HCT116 (cell line): ENCODE measurements at regions not wholly inside any gene's neighbourhood (a gene's known extent, or its start where the extent isn't known, plus 50 kb on each side); places are given as distances from the start of the nearest gene placed in this dataset.

ENCODE experiments used
- ATAC-seq: fragments of 200-7000 bp; cut with Tn5 transposase; 2 replicates; pipeline ENCODE4 v1.9.1; 2020; ENCODE audit warnings: mild to moderate bottlenecking, moderate library complexity
- BruUV-seq: library from RNA; stranded (reverse); fragments of 400-500 nt; replicated peaks from 2 replicates; lab custom pipeline; 2021; lab: Mats Ljungman, UMichigan
- CTCF ChIA-PET: fragments of 300-600 bp; sonication (Branson Sonifier 250); formaldehyde crosslinking; loops from one replicate; lab custom pipeline; 2021; ENCODE audit warnings: antibody characterized with exemption; lab: Charles Lee
- POLR2A ChIA-PET: fragments of 300-600, 350-600 bp; sonication (Branson Sonifier 250); formaldehyde crosslinking; loops from one replicate; lab custom pipeline; 2021; ENCODE audit warnings: antibody characterized with exemption; lab: Charles Lee
- RAD21 ChIA-PET, 2 experiments: fragments of 300-600 bp; sonication (Branson Sonifier 250); formaldehyde crosslinking; loops; one replicate each; lab custom pipeline; 2023; ENCODE audit warnings: low total read pairs in 2 of 2; ENCODE audit not compliant: uncharacterized antibody in 2 of 2, unreplicated experiment in 2 of 2, low non-redundant PET in 1 of 2; lab: Charles Lee
- DNase-seq: peaks from one replicate; pipeline ENCODE4 v3.0.0-alpha.2; 2010; ENCODE audit warnings: low read depth, low spot score
- H2AFZ ChIP-seq: fragments of 200-600 bp; shearing (Covaris generic), sonication (generic); 2 replicates; pipeline ENCODE4 v1.6.1; 2017; ENCODE audit warnings: low read depth, mixed run types, mixed read lengths, antibody characterized with exemption, low read length; ENCODE audit not compliant: poor library complexity, severe bottlenecking
- H3K27ac ChIP-seq: 2 replicates; pipeline ENCODE4 v1.5.1; 2012; ENCODE audit warnings: low read depth, low read length
- H3K27me3 ChIP-seq: fragments of 200-600 bp; sonication (generic); 2 replicates; pipeline ENCODE4 v1.6.1; 2016; ENCODE audit warnings: mixed run types, low read length, mixed read lengths; ENCODE audit not compliant: insufficient read depth
- H3K36me3 ChIP-seq, 2 experiments: fragments of 200-500 bp in 1 of 2; fragments of 200-600 bp in 1 of 2; sonication (Bioruptor generic) in 1 of 2; sonication (generic) in 1 of 2; 2 replicates each; pipeline versions ENCODE4 v1.5.1 to v1.6.1; 2014 to 2016; ENCODE audit warnings: low read length in 2 of 2, inconsistent platforms in 1 of 2, mixed read lengths in 1 of 2, mixed run types in 1 of 2; ENCODE audit not compliant: insufficient read depth in 2 of 2, control insufficient read depth in 1 of 2
- H3K4me1 ChIP-seq, 2 experiments: fragments of 200-600 bp in 1 of 2; sonication (generic) in 1 of 2; 2 replicates each; pipeline versions ENCODE4 v1.5.1 to v1.6.1; 2012 to 2017; ENCODE audit warnings: low read length in 2 of 2, inconsistent platforms in 1 of 2, mild to moderate bottlenecking in 1 of 2, mixed read lengths in 1 of 2, mixed run types in 1 of 2, moderate library complexity in 1 of 2; ENCODE audit not compliant: insufficient read depth in 2 of 2, control insufficient read depth in 1 of 2
- H3K4me2 ChIP-seq: fragments of 200-600 bp; sonication (generic); 2 replicates; pipeline ENCODE4 v1.6.1; 2017; ENCODE audit warnings: mixed run types, low read length, mixed read lengths
- H3K4me3 ChIP-seq, 2 experiments: fragments of 200-600 bp in 1 of 2; sonication (generic) in 1 of 2; replicated peaks in 1 of 2; 2 replicates each; pipeline ENCODE4 v1.5.1; 2011 to 2016; ENCODE audit warnings: low read length in 2 of 2, control low read depth in 1 of 2, low read depth in 1 of 2, mild to moderate bottlenecking in 1 of 2, mixed read lengths in 1 of 2, mixed run types in 1 of 2
- H3K79me2 ChIP-seq: fragments of 200-600 bp; sonication (generic); 2 replicates; pipeline ENCODE4 v1.6.1; 2017; ENCODE audit warnings: mild to moderate bottlenecking, mixed run types, low read length, moderate library complexity, mixed read lengths; ENCODE audit not compliant: insufficient read depth
- H3K9ac ChIP-seq: fragments of 200-600 bp; sonication (generic); 2 replicates; pipeline ENCODE4 v1.6.1; 2016; ENCODE audit warnings: low read length, mixed read lengths
- H3K9me2 ChIP-seq: fragments of 200-600 bp; sonication (generic), shearing (Covaris generic); 2 replicates; pipeline ENCODE4 v1.6.1; 2017; ENCODE audit warnings: mixed run types, mild to moderate bottlenecking, moderate library complexity; ENCODE audit not compliant: insufficient read depth
- H3K9me3 ChIP-seq, 2 experiments: fragments of 200-500 bp in 1 of 2; fragments of 200-600 bp in 1 of 2; sonication (Bioruptor generic) in 1 of 2; sonication (generic) in 1 of 2; 2 replicates each; pipeline ENCODE4 v1.6.1; 2014 to 2017; ENCODE audit warnings: low read length in 2 of 2, mixed read lengths in 2 of 2, inconsistent platforms in 1 of 2, low read depth in 1 of 2, mild to moderate bottlenecking in 1 of 2, mixed run types in 1 of 2, moderate library complexity in 1 of 2; ENCODE audit not compliant: control insufficient read depth in 1 of 2, insufficient read depth in 1 of 2
- H4K20me1 ChIP-seq: fragments of 200-600 bp; sonication (generic), shearing (Covaris generic); 2 replicates; pipeline ENCODE4 v1.6.1; 2017; ENCODE audit warnings: mixed run types, mild to moderate bottlenecking, moderate library complexity; ENCODE audit not compliant: insufficient read depth
- ATF3 ChIP-seq: IDR thresholded peaks from 2 replicates; pipeline ENCODE4 v1.6.1; 2012
- CBX3 ChIP-seq: IDR thresholded peaks from 2 replicates; pipeline ENCODE4 v1.6.1; 2012; ENCODE audit warnings: low read depth
- CEBPB ChIP-seq: IDR thresholded peaks from 2 replicates; pipeline ENCODE4 v1.6.1; 2012; ENCODE audit warnings: low read depth
- CTCF ChIP-seq, 3 experiments: fragments of 200-600 bp in 1 of 3; sonication (generic) in 1 of 3; IDR thresholded peaks in 2 of 3; conservative IDR thresholded peaks in 1 of 3; 2 replicates each; pipeline ENCODE4 v1.5.1; 2012 to 2017; ENCODE audit warnings: low read depth in 2 of 3, low read length in 2 of 3, antibody characterized with exemption in 1 of 3, borderline replicate concordance in 1 of 3, control low read depth in 1 of 3, mild to moderate bottlenecking in 1 of 3, mixed read lengths in 1 of 3, mixed run types in 1 of 3, moderate library complexity in 1 of 3; ENCODE audit not compliant: insufficient read depth in 1 of 3
- EGR1 ChIP-seq: IDR thresholded peaks from 2 replicates; pipeline ENCODE4 v1.6.1; 2012; ENCODE audit warnings: low read depth
- ELF1 ChIP-seq: IDR thresholded peaks from 2 replicates; pipeline ENCODE4 v1.6.1; 2012; ENCODE audit warnings: low read depth, borderline replicate concordance
- EZH2 ChIP-seq: fragments of 200-600 bp; sonication (generic); IDR thresholded peaks from 2 replicates; pipeline ENCODE4 v1.6.1; 2017; ENCODE audit warnings: antibody characterized with exemption, mixed run types
- FOSL1 ChIP-seq: IDR thresholded peaks from 2 replicates; pipeline ENCODE4 v1.6.1; 2012; ENCODE audit warnings: low read depth
- MAX ChIP-seq: IDR thresholded peaks from 2 replicates; pipeline ENCODE4 v1.6.1; 2012
- RAD21 ChIP-seq: IDR thresholded peaks from 2 replicates; pipeline ENCODE4 v1.6.1; 2012; ENCODE audit warnings: low read depth, mild to moderate bottlenecking
- YY1 ChIP-seq: IDR thresholded peaks from 2 replicates; pipeline ENCODE4 v1.6.1; 2011; ENCODE audit warnings: low read length, low read depth, moderate library complexity, mild to moderate bottlenecking; ENCODE audit not compliant: insufficient replicate concordance; ENCODE audit errors: extremely low read depth
- ZFX ChIP-seq: fragments of 450-650 bp; IDR thresholded peaks from 2 replicates; pipeline ENCODE4 v1.6.1; 2017
- intact Hi-C: fragments of 100-400 bp; cut with micrococcal nuclease; formaldehyde crosslinking; loops from 2 replicates; pipeline ENCODE4 v1.10.0; 2022

- Histone ChIP-seq H3K9ac (no peak overlapping the region), H2AFZ (peak overlapping the region; percentile 90), H3K9me2 (no peaks in the 10 kb centered on the region), H3K36me3 (no peaks in the 10 kb centered on the region), H3K27me3 (no peaks in the 10 kb centered on the region), H3K79me2 (no peaks in the 10 kb centered on the region), H3K27ac (no peak overlapping the region), H4K20me1 (no peaks in the 10 kb centered on the region), H3K4me1 (no peaks in the 10 kb centered on the region), H3K9me3 (no peaks in the 10 kb centered on the region), H3K4me2 (no peak overlapping the region), H3K4me3 (no peak overlapping the region)
- ATAC-seq (no peak), DNase-seq (peak; percentile 34)
- intact Hi-C loops = loop anchor here (10.0 kb wide), 1 partner anchor 396 kb away; no protein-coding TSS in a partner anchor
- RAD21 ChIA-PET = no interaction called here
- CTCF ChIA-PET = interaction anchor here (0.6 to 2.6 kb wide), 9 partner anchors 9 to 1286 kb away, joined by 3 to 16 read pairs (median 4); no protein-coding TSS in a partner anchor
- POLR2A ChIA-PET = no interaction called here
- BruUV-seq = no TSS peak
- TF ChIP-seq CBX3 = no peak
- peak; percentile 38; the same call in 1 of the 2 replicates for TF ChIP-seq RAD21
- TF ChIP-seq CTCF (IDR thresholded peaks at IDR 0.05 in 2 of 3, conservative IDR thresholded peaks at IDR 0.05 in 1 of 3; ENCODE audit: borderline replicate concordance in 1 of 3, insufficient read depth in 1 of 3, low read depth in 2 of 3, low read length in 2 of 3) = peak; percentile 12 to 73 (median 60); a peak in 5 of 6 replicates
Measured at GRCh38 chr18:30280861-30281470, 761.6 kb downstream of the DSC3 start.

- CTCF ChIA-PET = interaction anchor here (0.7 to 2.6 kb wide), 7 partner anchors 11 to 1285 kb away, joined by 3 to 16 read pairs (median 5); no protein-coding TSS in a partner anchor
- BruUV-seq = no TSS peak
- intact Hi-C loops = loop anchor here (10.0 kb wide), 1 partner anchor 395 kb away; no protein-coding TSS in a partner anchor
- Histone ChIP-seq H3K27me3 (no peaks in the 10 kb centered on the region), H3K9ac (no peak overlapping the region), H3K4me1 (no peaks in the 10 kb centered on the region), H2AFZ (peak overlapping the region; percentile 90), H3K9me2 (no peaks in the 10 kb centered on the region), H3K79me2 (no peaks in the 10 kb centered on the region), H3K4me3 (no peak overlapping the region), H3K36me3 (no peaks in the 10 kb centered on the region), H3K27ac (no peak overlapping the region), H4K20me1 (no peaks in the 10 kb centered on the region), H3K9me3 (no peaks in the 10 kb centered on the region), H3K4me2 (no peak overlapping the region)
- RAD21 ChIA-PET = no interaction called here
- ATAC-seq (no peak), DNase-seq (no peak)
- POLR2A ChIA-PET = no interaction called here
- no peak for TF ChIP-seq FOSL1
- no peak for TF ChIP-seq YY1
- TF ChIP-seq EGR1 = no peak
- no peak for TF ChIP-seq RAD21
- TF ChIP-seq MAX = no peak
- TF ChIP-seq CBX3 = no peak
- TF ChIP-seq EZH2 = no peak
- no peak for TF ChIP-seq CEBPB
- no peak for TF ChIP-seq CTCF (IDR thresholded peaks at IDR 0.05 in 2 of 3, conservative IDR thresholded peaks at IDR 0.05 in 1 of 3; ENCODE audit: borderline replicate concordance in 1 of 3, insufficient read depth in 1 of 3, low read depth in 2 of 3, low read length in 2 of 3)
- TF ChIP-seq ELF1 = no peak
- TF ChIP-seq ATF3 = no peak
- TF ChIP-seq ZFX = no peak
Measured at GRCh38 chr18:30280186-30280585, 762.4 kb downstream of the DSC3 start.
